ENCODE measurements at regions not wholly inside any gene's neighbourhood (a gene's known extent, or its start where the extent isn't known, plus 50 kb on each side); places are given as distances from the start of the nearest gene placed in this dataset.

- POLR2A ChIA-PET = no interaction called here
- FAIRE-seq = no peak
- CTCF ChIA-PET = no interaction called here
Observed at GRCh38 chr4:111778543-111778942, 366.7 kb upstream of the FAM241A start.

GRCh38 chr4:111780965-111781364, 364.3 kb upstream of the FAM241A start:
- POLR2A ChIA-PET = no interaction called here
- H3K4me3 ChIP-seq = no peak overlapping the region
- CTCF ChIA-PET = no interaction called here
- TF ChIP-seq POLR2A (IDR thresholded peaks at IDR 0.05; ENCODE audit: low read length) (no peak), MYC (IDR thresholded peaks at IDR 0.05; ENCODE audit: borderline replicate concordance, low read length) (no peak), JUN (IDR thresholded peaks at IDR 0.05) (no peak), ZC3H11A (IDR thresholded peaks at IDR 0.05) (no peak), KDM1A (IDR thresholded peaks at IDR 0.05; ENCODE audit: low read depth) (no peak), ELK1 (IDR thresholded peaks at IDR 0.05; ENCODE audit: low read depth, low read length) (no peak), HOXB13 (CRISPR knock-in tag; IDR thresholded peaks at IDR 0.05; ENCODE audit: low read depth) (no peak), POLR2AphosphoS2 (conservative IDR thresholded peaks at IDR 0.05; ENCODE audit: low read length) (no peak), ZSCAN20 (CRISPR knock-in tag; IDR thresholded peaks at IDR 0.05) (no peak), CTCF (IDR thresholded peaks at IDR 0.05) (no peak), HOXA7 (CRISPR knock-in tag; IDR thresholded peaks at IDR 0.05) (no peak), JUNB (IDR thresholded peaks at IDR 0.05) (no peak), RAD21 (conservative IDR thresholded peaks at IDR 0.05 in 1 of 2, IDR thresholded peaks at IDR 0.05 in 1 of 2) (no peak), BCL3 (IDR thresholded peaks at IDR 0.05) (no peak), FOXS1 (CRISPR knock-in tag; IDR thresholded peaks at IDR 0.05) (no peak), MAZ (IDR thresholded peaks at IDR 0.05; ENCODE audit: borderline replicate concordance, low read depth, low read length) (no peak), FOSB (CRISPR knock-in tag; IDR thresholded peaks at IDR 0.05) (no peak), HDAC2 (IDR thresholded peaks at IDR 0.05) (no peak), RFX5 (IDR thresholded peaks at IDR 0.05) (no peak)
- FAIRE-seq (no peak), ATAC-seq (no peak), DNase-seq (ENCODE audit: low read depth in 1 of 2, low spot score in 1 of 2) (no peak)
- no peak overlapping the region for H3K4me2 ChIP-seq
- H3K9me3 ChIP-seq = no peaks in the 10 kb centered on the region
- H3K27ac ChIP-seq = no peak overlapping the region
- WGBS (ENCODE audit: missing lambda C conversion rate) = 61% methylated on average over 2 of the region's 2 CpGs
- 0 out of 3 replicates have a peak, but pooled peaks cover under 1% of the 10 kb centered on the region for H3K4me1 ChIP-seq

More at GRCh38 chr4:111778543-111778942, 366.7 kb upstream of the FAM241A start:
- ATAC-seq = no peak
- no peaks in the 10 kb centered on the region for H3K9me3 ChIP-seq
- 17% methylated on average over 1 of the region's 1 CpG for WGBS (ENCODE audit: missing lambda C conversion rate)
- no peak overlapping the region for H3K4me3 ChIP-seq
- TF ChIP-seq USF2 (IDR thresholded peaks at IDR 0.05) = no peak
- TF ChIP-seq HDAC2 (IDR thresholded peaks at IDR 0.05) = no peak
- TF ChIP-seq RFX5 (IDR thresholded peaks at IDR 0.05) = no peak
- no peak for TF ChIP-seq POLR2A (IDR thresholded peaks at IDR 0.05; ENCODE audit: low read length)
- TF ChIP-seq MAFK (IDR thresholded peaks at IDR 0.05; ENCODE audit: partially characterized antibody) = peak; percentile 58
- 0 out of 3 replicates have a peak, but pooled peaks have one; percentile 13 for TF ChIP-seq CTCF (IDR thresholded peaks at IDR 0.05)
- 0 out of 5 replicates have a peak, but pooled peaks of 1 of the 2 experiments have one; percentile 16 for TF ChIP-seq RAD21 (conservative IDR thresholded peaks at IDR 0.05 in 1 of 2, IDR thresholded peaks at IDR 0.05 in 1 of 2)
- H3K4me1 ChIP-seq = 0 out of 3 replicates have a peak, but pooled peaks cover 2% of the 10 kb centered on the region
- H3K27ac ChIP-seq = no peak overlapping the region
- DNase-seq (ENCODE audit: low read depth in 1 of 2, low spot score in 1 of 2) = peak in 1 of 2 experiments; percentile 4
- no peak overlapping the region for H3K4me2 ChIP-seq
